ENCODE measurements at regions not wholly inside any gene's neighbourhood (a gene's known extent, or its start where the extent isn't known, plus 50 kb on each side); places are given as distances from the start of the nearest gene placed in this dataset.

- TF ChIP-seq ELF1 (IDR thresholded peaks at IDR 0.05) (no peak), PBX3 (IDR thresholded peaks at IDR 0.05) (no peak), RAD21 (IDR thresholded peaks at IDR 0.05; ENCODE audit: low read length) (no peak), POLR2AphosphoS5 (IDR thresholded peaks at IDR 0.05; ENCODE audit: low read depth, low read length) (no peak), MXI1 (IDR thresholded peaks at IDR 0.05; ENCODE audit: low read depth, low read length) (no peak), SIN3A (IDR thresholded peaks at IDR 0.05; ENCODE audit: borderline replicate concordance, low read depth, low read length) (no peak), USF2 (IDR thresholded peaks at IDR 0.05; ENCODE audit: borderline replicate concordance, low read depth, low read length) (no peak), TCF12 (IDR thresholded peaks at IDR 0.05) (no peak), EZH2phosphoT487 (IDR thresholded peaks at IDR 0.05; ENCODE audit: borderline replicate concordance, low read depth) (no peak), YY1 (IDR thresholded peaks at IDR 0.05; ENCODE audit: low read depth) (no peak), FOSL2 (IDR thresholded peaks at IDR 0.05; ENCODE audit: borderline replicate concordance, low read depth) (no peak), EP300 (IDR thresholded peaks at IDR 0.05; ENCODE audit: borderline replicate concordance in 1 of 2, low read depth in 1 of 2, low read length in 1 of 2) (no peak)
- TF ChIP-seq, protein P1, sequence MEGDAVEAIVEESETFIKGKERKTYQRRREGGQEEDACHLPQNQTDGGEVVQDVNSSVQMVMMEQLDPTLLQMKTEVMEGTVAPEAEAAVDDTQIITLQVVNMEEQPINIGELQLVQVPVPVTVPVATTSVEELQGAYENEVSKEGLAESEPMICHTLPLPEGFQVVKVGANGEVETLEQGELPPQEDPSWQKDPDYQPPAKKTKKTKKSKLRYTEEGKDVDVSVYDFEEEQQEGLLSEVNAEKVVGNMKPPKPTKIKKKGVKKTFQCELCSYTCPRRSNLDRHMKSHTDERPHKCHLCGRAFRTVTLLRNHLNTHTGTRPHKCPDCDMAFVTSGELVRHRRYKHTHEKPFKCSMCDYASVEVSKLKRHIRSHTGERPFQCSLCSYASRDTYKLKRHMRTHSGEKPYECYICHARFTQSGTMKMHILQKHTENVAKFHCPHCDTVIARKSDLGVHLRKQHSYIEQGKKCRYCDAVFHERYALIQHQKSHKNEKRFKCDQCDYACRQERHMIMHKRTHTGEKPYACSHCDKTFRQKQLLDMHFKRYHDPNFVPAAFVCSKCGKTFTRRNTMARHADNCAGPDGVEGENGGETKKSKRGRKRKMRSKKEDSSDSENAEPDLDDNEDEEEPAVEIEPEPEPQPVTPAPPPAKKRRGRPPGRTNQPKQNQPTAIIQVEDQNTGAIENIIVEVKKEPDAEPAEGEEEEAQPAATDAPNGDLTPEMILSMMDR (IDR thresholded peaks at IDR 0.05): no peak
Measured at GRCh38 chr16:58789351-58789750, 55.2 kb upstream of the GOT2 start.

Measured in SK-N-SH (cell line).